M059J (cell line): ENCODE measurements at regions not wholly inside any gene's neighbourhood (a gene's known extent, or its start where the extent isn't known, plus 50 kb on each side); places are given as distances from the start of the nearest gene placed in this dataset.
"Not testable (repeated sequence)": the region's sequence is repeated elsewhere in the genome, so short reads cannot be mapped to it uniquely, and the experiment has no call there.

Experiments
- DNase-seq: peaks from one replicate; pipeline ENCODE4 v3.0.0-alpha.2; 2012; ENCODE audit warnings: low read depth

- DNase-seq = no peak
Measured at GRCh38 chr10:118965645-118966044, 63.9 kb upstream of the NANOS1 start.

- DNase-seq = no peak
Measured at GRCh38 chr10:118966076-118966849, 63.3 kb upstream of the NANOS1 start.

GRCh38 chr10:118966850-118967125 is 62.7 kb upstream of the NANOS1 start:
- DNase-seq = no peak

- no peak for DNase-seq
Measured at GRCh38 chr10:118967160-118967559, 62.4 kb upstream of the NANOS1 start.

GRCh38 chr10:118968060-118968459 is 61.5 kb upstream of the NANOS1 start:
- no peak for DNase-seq

GRCh38 chr10:118968482-118968881 is 61.0 kb upstream of the NANOS1 start:
- DNase-seq = no peak

- DNase-seq = no peak
Measured at GRCh38 chr10:118969014-118969413, 60.5 kb upstream of the NANOS1 start.

GRCh38 chr10:118970770-118971169 is 58.7 kb upstream of the NANOS1 start:
- DNase-seq = no peak

GRCh38 chr10:118971187-118971586 is 58.3 kb upstream of the NANOS1 start:
- DNase-seq = no peak

GRCh38 chr10:118971876-118972275 is 57.6 kb upstream of the NANOS1 start:
- no peak for DNase-seq

GRCh38 chr10:118973744-118974143 is 55.8 kb upstream of the NANOS1 start:
- DNase-seq = no peak

GRCh38 chr10:118974951-118975350 is 54.6 kb upstream of the NANOS1 start:
- DNase-seq = peak; percentile 20

- DNase-seq = not testable (repeated sequence)
Measured at GRCh38 chr10:118976219-118976618, 53.3 kb upstream of the NANOS1 start.

GRCh38 chr10:118977022-118977599 is 52.4 kb upstream of the NANOS1 start:
- DNase-seq = peak; percentile 10

GRCh38 chr10:118977835-118978234 is 51.7 kb upstream of the NANOS1 start:
- no peak for DNase-seq

GRCh38 chr10:118978316-118978997 is 51.1 kb upstream of the NANOS1 start:
- no peak for DNase-seq

GRCh38 chr10:118978998-118979350 is 50.5 kb upstream of the NANOS1 start:
- no peak for DNase-seq

GRCh38 chr10:118979661-118980060 is 49.9 kb upstream of the NANOS1 start:
- DNase-seq = no peak
